ENCODE measurements at regions not wholly inside any gene's neighbourhood (a gene's known extent, or its start where the extent isn't known, plus 50 kb on each side); places are given as distances from the start of the nearest gene placed in this dataset.

GRCh38 chr12:88866881-88867280 is 286.6 kb upstream of the KITLG start:
- intact Hi-C loops (cut with DNase I) = no loop called here
- no peak overlapping the region for H3K9ac ChIP-seq (ENCODE audit: low read length in 3 of 3)
- DNase-seq (no peak), FAIRE-seq (no peak)
- TF ChIP-seq CTCF (IDR thresholded peaks at IDR 0.05; ENCODE audit: borderline replicate concordance, extremely low read depth, insufficient read depth) = no peak
- no peaks in the 10 kb centered on the region for H3K27me3 ChIP-seq (ENCODE audit: control insufficient read depth, insufficient read depth, low read length)
- no peaks in the 10 kb centered on the region for H3K36me3 ChIP-seq (ENCODE audit: control insufficient read depth in 2 of 3, insufficient read depth in 3 of 3, low read length in 3 of 3)
- no peak overlapping the region for H3K4me3 ChIP-seq (ENCODE audit: low read length in 3 of 3)
- no peaks in the 10 kb centered on the region for H3K9me3 ChIP-seq (ENCODE audit: control insufficient read depth in 2 of 3, insufficient read depth in 1 of 3, low read length in 3 of 3)
- H3K27ac ChIP-seq (ENCODE audit: low read depth in 2 of 2, low read length in 2 of 2) = no peak overlapping the region
- H3K4me1 ChIP-seq (ENCODE audit: control insufficient read depth in 2 of 3, insufficient read depth in 2 of 3, low read depth in 1 of 3, low read length in 3 of 3) = no peaks in the 10 kb centered on the region

- H3K4me3 ChIP-seq (ENCODE audit: low read length in 3 of 3) = no peak overlapping the region
- no peak for TF ChIP-seq CTCF (IDR thresholded peaks at IDR 0.05; ENCODE audit: borderline replicate concordance, extremely low read depth, insufficient read depth)
- H3K4me1 ChIP-seq (ENCODE audit: control insufficient read depth in 2 of 3, insufficient read depth in 2 of 3, low read depth in 1 of 3, low read length in 3 of 3) = no peaks in the 10 kb centered on the region
- DNase-seq (no peak), FAIRE-seq (no peak)
- H3K27me3 ChIP-seq (ENCODE audit: control insufficient read depth, insufficient read depth, low read length) = no peaks in the 10 kb centered on the region
- intact Hi-C loops (cut with DNase I) = no loop called here
- H3K36me3 ChIP-seq (ENCODE audit: control insufficient read depth in 2 of 3, insufficient read depth in 3 of 3, low read length in 3 of 3) = no peaks in the 10 kb centered on the region
- H3K27ac ChIP-seq (ENCODE audit: low read depth in 2 of 2, low read length in 2 of 2) = no peak overlapping the region
- no peak overlapping the region for H3K9ac ChIP-seq (ENCODE audit: low read length in 3 of 3)
- H3K9me3 ChIP-seq (ENCODE audit: control insufficient read depth in 2 of 3, insufficient read depth in 1 of 3, low read length in 3 of 3) = no peaks in the 10 kb centered on the region
Observed at GRCh38 chr12:88865537-88865936, 285.3 kb upstream of the KITLG start.

- DNase-seq = no peak
- Histone ChIP-seq H3K9me3 (ENCODE audit: control insufficient read depth in 2 of 3, insufficient read depth in 1 of 3, low read length in 3 of 3) (no peaks in the 10 kb centered on the region), H3K9ac (ENCODE audit: low read length in 3 of 3) (no peak overlapping the region), H3K36me3 (ENCODE audit: control insufficient read depth in 2 of 3, insufficient read depth in 3 of 3, low read length in 3 of 3) (no peaks in the 10 kb centered on the region), H3K27ac (ENCODE audit: low read depth in 2 of 2, low read length in 2 of 2) (no peak overlapping the region), H3K4me3 (ENCODE audit: low read length in 3 of 3) (no peak overlapping the region), H3K4me1 (ENCODE audit: control insufficient read depth in 2 of 3, insufficient read depth in 2 of 3, low read depth in 1 of 3, low read length in 3 of 3) (no peaks in the 10 kb centered on the region), H3K27me3 (ENCODE audit: control insufficient read depth, insufficient read depth, low read length) (no peaks in the 10 kb centered on the region)
- no peak for TF ChIP-seq CTCF (IDR thresholded peaks at IDR 0.05; ENCODE audit: borderline replicate concordance, extremely low read depth, insufficient read depth)
- intact Hi-C loops (cut with DNase I) = no loop called here
- no peak for FAIRE-seq
Observed at GRCh38 chr12:88860851-88861250, 280.6 kb upstream of the KITLG start.

- Histone ChIP-seq H3K4me3 (ENCODE audit: low read length in 3 of 3) (no peak overlapping the region), H3K27me3 (ENCODE audit: control insufficient read depth, insufficient read depth, low read length) (no peaks in the 10 kb centered on the region), H3K9me3 (ENCODE audit: control insufficient read depth in 2 of 3, insufficient read depth in 1 of 3, low read length in 3 of 3) (no peaks in the 10 kb centered on the region), H3K36me3 (ENCODE audit: control insufficient read depth in 2 of 3, insufficient read depth in 3 of 3, low read length in 3 of 3) (no peaks in the 10 kb centered on the region), H3K27ac (ENCODE audit: low read depth in 2 of 2, low read length in 2 of 2) (no peak overlapping the region), H3K9ac (ENCODE audit: low read length in 3 of 3) (no peak overlapping the region), H3K4me1 (ENCODE audit: control insufficient read depth in 2 of 3, insufficient read depth in 2 of 3, low read depth in 1 of 3, low read length in 3 of 3) (peaks cover 0 to 4% (median 0%) of the 10 kb centered on the region in 3 donors)
- FAIRE-seq (no peak), DNase-seq (no peak)
- no peak for TF ChIP-seq CTCF (IDR thresholded peaks at IDR 0.05; ENCODE audit: borderline replicate concordance, extremely low read depth, insufficient read depth)
- intact Hi-C loops (cut with DNase I) = no loop called here
Observed at GRCh38 chr12:88856201-88856600, 275.9 kb upstream of the KITLG start.

Data from kidney (tissue), 13 donors.